ENCODE measurements at regions not wholly inside any gene's neighbourhood (a gene's known extent, or its start where the extent isn't known, plus 50 kb on each side); places are given as distances from the start of the nearest gene placed in this dataset.
"Not testable (repeated sequence)": the region's sequence is repeated elsewhere in the genome, so short reads cannot be mapped to it uniquely, and the experiment has no call there.

DNA sequence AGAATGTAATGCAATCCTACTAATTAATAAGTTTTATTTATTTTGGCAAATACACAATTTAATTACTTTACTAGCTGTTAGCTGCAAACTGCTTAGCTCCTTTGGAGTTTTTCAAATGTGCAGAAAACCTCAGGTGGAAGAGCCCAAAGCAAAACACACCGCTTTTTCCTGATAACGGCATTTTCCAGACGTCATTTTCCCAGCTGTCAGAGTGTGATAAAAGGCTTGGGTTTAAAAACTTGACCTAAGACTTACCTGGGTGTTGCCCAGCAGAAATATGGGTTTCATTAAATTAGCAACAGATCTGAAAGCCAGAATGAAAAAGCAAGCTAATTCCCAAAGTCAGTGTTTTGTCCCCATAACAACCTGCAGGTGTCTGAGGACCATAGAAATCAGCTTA lies 204.0 kb upstream of the HMCN1 start:
- TF ChIP-seq, protein P1, sequence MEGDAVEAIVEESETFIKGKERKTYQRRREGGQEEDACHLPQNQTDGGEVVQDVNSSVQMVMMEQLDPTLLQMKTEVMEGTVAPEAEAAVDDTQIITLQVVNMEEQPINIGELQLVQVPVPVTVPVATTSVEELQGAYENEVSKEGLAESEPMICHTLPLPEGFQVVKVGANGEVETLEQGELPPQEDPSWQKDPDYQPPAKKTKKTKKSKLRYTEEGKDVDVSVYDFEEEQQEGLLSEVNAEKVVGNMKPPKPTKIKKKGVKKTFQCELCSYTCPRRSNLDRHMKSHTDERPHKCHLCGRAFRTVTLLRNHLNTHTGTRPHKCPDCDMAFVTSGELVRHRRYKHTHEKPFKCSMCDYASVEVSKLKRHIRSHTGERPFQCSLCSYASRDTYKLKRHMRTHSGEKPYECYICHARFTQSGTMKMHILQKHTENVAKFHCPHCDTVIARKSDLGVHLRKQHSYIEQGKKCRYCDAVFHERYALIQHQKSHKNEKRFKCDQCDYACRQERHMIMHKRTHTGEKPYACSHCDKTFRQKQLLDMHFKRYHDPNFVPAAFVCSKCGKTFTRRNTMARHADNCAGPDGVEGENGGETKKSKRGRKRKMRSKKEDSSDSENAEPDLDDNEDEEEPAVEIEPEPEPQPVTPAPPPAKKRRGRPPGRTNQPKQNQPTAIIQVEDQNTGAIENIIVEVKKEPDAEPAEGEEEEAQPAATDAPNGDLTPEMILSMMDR (IDR thresholded peaks at IDR 0.05; ENCODE audit: control extremely low read depth, extremely low read depth, low read depth, missing control alignments), result no peak
- ChIA-PET CTCF (interaction anchor here (1.4 to 1.5 kb wide), 2 partner anchors 15 to 57 kb away, joined by 3 to 6 read pairs; no protein-coding TSS in a partner anchor), POLR2A (no interaction called here)
- no peak for DNase-seq (ENCODE audit: extremely low spot score)

DNA sequence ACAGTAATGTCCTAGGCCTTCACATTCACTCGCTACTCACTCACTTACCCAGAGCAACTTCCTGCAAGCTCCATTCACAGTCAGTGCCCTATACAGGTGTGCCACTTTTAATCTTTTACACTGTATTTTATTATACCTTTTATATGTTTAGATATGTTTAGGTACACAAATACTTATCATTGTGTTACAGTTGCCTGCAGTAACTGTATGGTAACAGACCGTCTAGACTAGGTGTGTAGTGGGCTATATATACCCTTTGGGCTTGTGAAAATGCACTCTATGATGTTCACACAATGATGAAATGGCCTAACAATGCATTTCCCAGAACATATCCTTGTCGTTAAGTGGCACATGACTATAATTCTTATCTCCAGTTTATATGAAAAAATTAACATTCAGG lies 204.5 kb upstream of the HMCN1 start:
- CTCF ChIA-PET, result interaction anchor here (1.0 to 1.2 kb wide), 3 partner anchors 11 to 99 kb away, joined by 3 to 5 read pairs (median 3); no protein-coding TSS in a partner anchor
- no peak for DNase-seq (ENCODE audit: extremely low spot score)
- POLR2A ChIA-PET, result no interaction called here
- TF ChIP-seq, protein P1 (IDR thresholded peaks at IDR 0.05; ENCODE audit: control extremely low read depth, extremely low read depth, low read depth, missing control alignments), result no peak

DNA sequence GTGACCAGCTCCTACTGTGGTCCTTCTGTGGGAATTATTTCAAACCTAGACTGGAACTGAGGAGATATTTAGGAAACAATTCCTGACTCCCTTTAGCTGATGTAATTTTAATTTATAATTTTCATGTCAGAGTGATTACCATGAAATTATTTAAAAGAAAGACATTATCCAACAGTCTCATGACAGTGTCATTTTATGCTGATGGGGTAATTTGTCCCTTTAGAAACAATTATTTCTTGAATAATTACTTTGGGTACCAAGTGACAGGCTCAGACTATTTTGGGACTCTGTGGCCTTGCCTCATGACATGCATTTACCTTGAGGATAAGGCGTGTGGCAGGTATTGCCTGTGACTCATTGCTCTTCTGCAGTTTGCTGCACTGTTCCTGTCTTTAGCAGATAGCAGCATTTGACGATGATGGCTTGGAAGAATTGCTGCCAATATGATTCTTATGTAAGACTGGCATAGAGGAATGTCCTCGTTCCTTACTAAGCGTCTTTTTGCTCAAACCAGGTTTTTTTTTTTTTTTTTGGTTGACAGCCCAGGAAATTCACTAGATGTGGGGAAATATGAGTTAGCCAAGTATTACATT lies 206.0 kb upstream of the HMCN1 start:
- CTCF ChIA-PET, result interaction anchor here (1.2 to 2.0 kb wide), 3 partner anchors 8 to 97 kb away, joined by 3 to 5 read pairs (median 5); no protein-coding TSS in a partner anchor
- no peak for DNase-seq (ENCODE audit: extremely low spot score)

GRCh38 chr1:185526344-185527307 lies 207.6 kb upstream of the HMCN1 start:
- POLR2A ChIA-PET, result no interaction called here
- TF ChIP-seq, protein P1 (IDR thresholded peaks at IDR 0.05; ENCODE audit: control extremely low read depth, extremely low read depth, low read depth, missing control alignments), result no peak
- peak; percentile 46 for DNase-seq (ENCODE audit: extremely low spot score)
- CTCF ChIA-PET, result interaction anchor here (0.5 to 2.0 kb wide), 3 partner anchors 9 to 120 kb away, joined by 3 to 5 read pairs (median 3); no protein-coding TSS in a partner anchor

More for the DNA sequence above, 206.0 kb upstream of the HMCN1 start:
- TF ChIP-seq, protein P1 (IDR thresholded peaks at IDR 0.05; ENCODE audit: control extremely low read depth, extremely low read depth, low read depth, missing control alignments), result no peak
- POLR2A ChIA-PET, result no interaction called here

DNA sequence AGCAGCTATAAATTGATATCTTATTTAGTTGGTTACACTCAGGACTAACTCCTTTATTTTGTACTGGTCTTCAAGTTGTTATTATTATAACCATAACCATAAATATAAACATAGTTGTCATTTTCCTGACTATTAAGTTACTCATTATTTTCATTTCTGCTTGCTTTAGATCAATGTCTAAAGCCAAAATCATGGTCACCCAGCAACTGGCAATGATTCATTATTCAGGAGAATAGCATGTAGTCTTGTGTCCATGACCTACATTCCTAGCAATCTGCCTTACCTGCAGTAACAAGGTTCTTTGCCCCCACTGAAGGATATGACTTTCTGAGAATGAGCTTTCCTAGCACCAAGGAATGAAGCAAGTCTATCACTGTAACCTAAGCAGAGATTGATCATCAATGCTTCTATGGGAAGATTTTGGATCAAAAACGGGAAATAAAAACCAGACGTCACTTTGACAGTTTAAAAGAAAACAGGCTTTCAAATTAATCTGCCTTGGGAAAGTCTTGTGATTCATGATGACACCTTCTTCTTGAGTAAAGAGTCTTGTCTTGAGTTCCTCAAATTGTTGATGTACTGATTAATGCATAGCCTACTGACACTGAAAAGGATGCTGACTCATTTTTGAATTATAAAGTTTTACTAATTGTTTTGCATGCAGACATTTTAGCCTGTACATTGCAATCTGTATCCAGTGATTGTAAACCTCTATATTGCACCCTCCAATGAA lies 203.3 kb upstream of the IVNS1ABP start:
- TF ChIP-seq, protein P1 (IDR thresholded peaks at IDR 0.05; ENCODE audit: control extremely low read depth, extremely low read depth, low read depth, missing control alignments), result no peak
- POLR2A ChIA-PET, result no interaction called here
- CTCF ChIA-PET, result no interaction called here

DNA sequence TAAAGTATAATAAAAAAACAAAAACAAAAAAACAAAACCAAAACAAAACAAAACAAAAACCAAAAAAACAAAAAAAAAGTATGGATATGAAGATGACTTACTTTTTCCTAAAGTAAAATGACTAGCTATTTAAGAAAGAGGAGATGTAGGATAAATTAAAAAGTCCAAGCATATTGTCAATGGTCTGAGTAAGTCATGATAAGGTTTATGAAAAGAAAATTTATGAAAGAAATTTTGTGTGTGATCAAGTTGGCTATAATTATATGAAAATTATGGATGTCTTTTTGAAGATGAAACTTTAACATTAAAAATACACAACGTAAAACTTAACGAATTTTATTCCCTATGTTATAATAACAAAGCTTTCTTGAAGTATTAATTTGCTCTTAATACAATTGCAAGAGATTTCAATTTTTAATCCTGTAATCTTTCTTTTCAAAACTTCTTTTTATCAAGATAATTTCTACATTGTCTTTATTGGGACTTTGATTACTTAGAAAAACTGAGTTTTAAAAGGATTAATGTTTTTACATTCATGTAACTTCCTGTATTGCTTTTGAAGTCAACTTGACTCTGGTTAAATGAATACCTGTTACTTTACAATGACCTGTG lies 200.9 kb upstream of the IVNS1ABP start:
- CTCF ChIA-PET, result no interaction called here
- DNase-seq (ENCODE audit: extremely low spot score), result no peak

More for the DNA sequence above, 203.3 kb upstream of the IVNS1ABP start:
- no peak for DNase-seq (ENCODE audit: extremely low spot score)

DNA sequence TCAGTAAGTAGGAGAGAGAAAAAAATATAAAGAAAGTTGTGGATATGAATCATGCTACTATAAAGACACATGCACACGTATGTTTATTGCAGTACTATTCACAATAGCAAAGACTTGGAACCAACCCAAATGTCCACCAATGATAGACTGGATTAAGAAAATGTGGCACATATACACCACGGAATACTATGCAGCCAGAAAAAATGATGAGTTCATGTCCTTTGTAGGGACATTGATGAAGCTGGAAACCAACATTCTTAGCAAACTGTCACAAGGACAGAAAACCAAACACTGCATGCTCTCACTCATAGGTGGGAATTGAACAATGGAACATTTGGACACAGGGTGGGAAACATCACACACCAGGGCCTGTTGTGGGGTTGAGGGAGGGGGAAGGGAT lies 200.3 kb upstream of the IVNS1ABP start:
- CTCF ChIA-PET; POLR2A ChIA-PET; DNase-seq (ENCODE audit: extremely low spot score): not testable (repeated sequence)

More for the DNA sequence above, 200.9 kb upstream of the IVNS1ABP start:
- TF ChIP-seq, protein P1 (IDR thresholded peaks at IDR 0.05; ENCODE audit: control extremely low read depth, extremely low read depth, low read depth, missing control alignments), result no peak
- POLR2A ChIA-PET, result no interaction called here

Measured in GM10248 (cell line).